GM23338 (cell line): ENCODE measurements at regions not wholly inside any gene's neighbourhood (a gene's known extent, or its start where the extent isn't known, plus 50 kb on each side); places are given as distances from the start of the nearest gene placed in this dataset.
"Not testable (repeated sequence)": the region's sequence is repeated elsewhere in the genome, so short reads cannot be mapped to it uniquely, and the experiment has no call there.

ENCODE experiments used
- CTCF ChIP-seq, 2 experiments: fragments of 200-600 bp in 1 of 2; sonication (generic) in 1 of 2; conservative IDR thresholded peaks; 2 replicates each; pipeline versions ENCODE4 v1.5.1 to v1.6.1; 2016 to 2017; ENCODE audit warnings: antibody characterized with exemption in 2 of 2, low read depth in 2 of 2, mild to moderate bottlenecking in 2 of 2, moderate library complexity in 1 of 2
- EZH2 ChIP-seq: fragments of 200-600 bp; sonication (generic); IDR thresholded peaks from one replicate; pipeline ENCODE4 v1.8.0; 2017; ENCODE audit warnings: antibody characterized with exemption, mild to moderate bottlenecking, low read depth; ENCODE audit not compliant: unreplicated experiment
- JUNB ChIP-seq: IDR thresholded peaks from one replicate; pipeline ENCODE4 v1.6.1; 2016; ENCODE audit warnings: antibody characterized with exemption; ENCODE audit not compliant: unreplicated experiment
- REST ChIP-seq: IDR thresholded peaks from one replicate; pipeline ENCODE4 v1.6.1; 2018; ENCODE audit warnings: antibody characterized with exemption; ENCODE audit not compliant: unreplicated experiment

- TF ChIP-seq CTCF (conservative IDR thresholded peaks at IDR 0.05; ENCODE audit: low read depth in 2 of 2); REST; JUNB; EZH2: not testable (repeated sequence)
Observed at GRCh38 chr1:30075916-30076315, 647.5 kb downstream of the MATN1 start.
